WTC11 (cell line): ENCODE measurements at regions not wholly inside any gene's neighbourhood (a gene's known extent, or its start where the extent isn't known, plus 50 kb on each side); places are given as distances from the start of the nearest gene placed in this dataset.

Source experiments
- ATAC-seq: fragments of 200-7000 bp; cut with Tn5 transposase; 2 replicates; pipeline ENCODE4 v1.10.0; 2021; ENCODE audit warnings: mild to moderate bottlenecking, moderate library complexity
- CTCF ChIA-PET: fragments of 300-600 bp; sonication (Branson Sonifier 250); formaldehyde crosslinking; loops from one replicate; lab custom pipeline; 2021; ENCODE audit warnings: antibody characterized with exemption; lab: Charles Lee
- POLR2A ChIA-PET: fragments of 350-600 bp; sonication (Branson Sonifier 250); formaldehyde crosslinking; loops from one replicate; lab custom pipeline; 2021; ENCODE audit warnings: antibody characterized with exemption; lab: Charles Lee
- DNase-seq: peaks from one replicate; pipeline ENCODE4 v3.0.0; 2021; ENCODE audit warnings: low spot score
- H3K27ac Mint-ChIP-seq: 2 replicates; pipeline ENCODE4 v1.8.0; 2021; ENCODE audit warnings: mixed read lengths
- H3K27me3 Mint-ChIP-seq: 2 replicates; pipeline ENCODE4 v1.8.0; 2021; ENCODE audit warnings: low read depth, mild to moderate bottlenecking, moderate library complexity, mixed read lengths
- H3K36me3 Mint-ChIP-seq: 2 replicates; pipeline ENCODE4 v1.8.0; 2021; ENCODE audit warnings: mixed read lengths
- H3K4me1 Mint-ChIP-seq: 2 replicates; pipeline ENCODE4 v1.8.0; 2022; ENCODE audit warnings: mixed read lengths
- H3K4me3 Mint-ChIP-seq: 2 replicates; pipeline ENCODE4 v1.8.0; 2021; ENCODE audit warnings: mild to moderate bottlenecking, moderate library complexity, mixed read lengths
- H3K9me3 Mint-ChIP-seq: 2 replicates; pipeline ENCODE4 v1.8.0; 2021; ENCODE audit warnings: mixed read lengths
- CBFB ChIP-seq: sonication (generic); formaldehyde crosslinking; IDR thresholded peaks from 2 replicates; pipeline ENCODE4 v1.8.1; 2022; ENCODE audit warnings: mild to moderate bottlenecking, low read depth, missing genetic modification reagents
- CDX4 ChIP-seq: fragments of 250-450 bp; sonication (Bioruptor Pico); IDR thresholded peaks from 2 replicates; pipeline ENCODE4 v1.9.0; 2021; ENCODE audit warnings: moderate library complexity, mild to moderate bottlenecking, inconsistent platforms, borderline replicate concordance
- E2F1 ChIP-seq: sonication (generic); formaldehyde crosslinking; IDR thresholded peaks from 2 replicates; pipeline ENCODE4 v1.8.0; 2022; ENCODE audit warnings: mild to moderate bottlenecking, missing genetic modification reagents
- E2F5 ChIP-seq: sonication (generic); formaldehyde crosslinking; IDR thresholded peaks from 2 replicates; pipeline ENCODE4 v1.8.1; 2022; ENCODE audit warnings: mild to moderate bottlenecking, moderate library complexity, missing genetic modification reagents
- FOXK1 ChIP-seq: sonication (generic); formaldehyde crosslinking; IDR thresholded peaks from 2 replicates; pipeline ENCODE4 v1.8.0; 2022; ENCODE audit warnings: mild to moderate bottlenecking, moderate library complexity, missing genetic modification reagents
- HMGA2 ChIP-seq: fragments of 250-450 bp; sonication (Bioruptor Pico); IDR thresholded peaks from 2 replicates; pipeline ENCODE4 v1.4.0; 2021; ENCODE audit warnings: mild to moderate bottlenecking, moderate library complexity
- JUN ChIP-seq: sonication (generic); formaldehyde crosslinking; IDR thresholded peaks from 2 replicates; pipeline ENCODE4 v1.8.0; 2023; ENCODE audit warnings: mild to moderate bottlenecking, missing genetic modification reagents
- KAT7 ChIP-seq: sonication (generic); formaldehyde crosslinking; IDR thresholded peaks from 2 replicates; pipeline ENCODE4 v1.8.1; 2023; ENCODE audit warnings: missing genetic modification reagents, mild to moderate bottlenecking, borderline replicate concordance
- NFE2L1 ChIP-seq: sonication (generic); formaldehyde crosslinking; IDR thresholded peaks from 2 replicates; pipeline ENCODE4 v1.8.1; 2023; ENCODE audit warnings: missing genetic modification reagents
- TEAD1 ChIP-seq: sonication (generic); formaldehyde crosslinking; IDR thresholded peaks from 2 replicates; pipeline ENCODE4 v1.8.0; 2022; ENCODE audit warnings: mild to moderate bottlenecking, missing genetic modification reagents
- TEAD4 ChIP-seq: sonication (generic); formaldehyde crosslinking; IDR thresholded peaks from 2 replicates; pipeline ENCODE4 v1.8.0; 2022; ENCODE audit warnings: mild to moderate bottlenecking, missing genetic modification reagents
- TP53 ChIP-seq: sonication (generic); formaldehyde crosslinking; IDR thresholded peaks from 2 replicates; pipeline ENCODE4 v1.8.1; 2023; ENCODE audit warnings: mild to moderate bottlenecking, missing genetic modification reagents
- ZBTB21 ChIP-seq: sonication (generic); formaldehyde crosslinking; IDR thresholded peaks from 2 replicates; pipeline ENCODE4 v1.8.1; 2023; ENCODE audit warnings: mild to moderate bottlenecking, missing genetic modification reagents, borderline replicate concordance
- ZNF423 ChIP-seq: fragments of 250-450 bp; sonication (Bioruptor Pico); IDR thresholded peaks from 2 replicates; pipeline ENCODE4 v2.1.2; 2022; ENCODE audit warnings: mild to moderate bottlenecking, moderate library complexity
- ZNF532 ChIP-seq: fragments of 250-450 bp; sonication (Bioruptor Pico); IDR thresholded peaks from 2 replicates; pipeline ENCODE4 v1.9.0; 2021; ENCODE audit warnings: mild to moderate bottlenecking, borderline replicate concordance
- TF ChIP-seq, protein P1 (sequence below): fragments of 200-600 bp; IDR thresholded peaks from 2 replicates; pipeline ENCODE4 v1.8.0; 2022; ENCODE audit warnings: antibody characterized with exemption
- TF ChIP-seq, protein P2 (sequence below): sonication (generic); formaldehyde crosslinking; IDR thresholded peaks from 2 replicates; pipeline ENCODE4 v1.8.1; 2022; ENCODE audit warnings: low read depth, mild to moderate bottlenecking, moderate library complexity, missing genetic modification reagents, borderline replicate concordance

DNA sequence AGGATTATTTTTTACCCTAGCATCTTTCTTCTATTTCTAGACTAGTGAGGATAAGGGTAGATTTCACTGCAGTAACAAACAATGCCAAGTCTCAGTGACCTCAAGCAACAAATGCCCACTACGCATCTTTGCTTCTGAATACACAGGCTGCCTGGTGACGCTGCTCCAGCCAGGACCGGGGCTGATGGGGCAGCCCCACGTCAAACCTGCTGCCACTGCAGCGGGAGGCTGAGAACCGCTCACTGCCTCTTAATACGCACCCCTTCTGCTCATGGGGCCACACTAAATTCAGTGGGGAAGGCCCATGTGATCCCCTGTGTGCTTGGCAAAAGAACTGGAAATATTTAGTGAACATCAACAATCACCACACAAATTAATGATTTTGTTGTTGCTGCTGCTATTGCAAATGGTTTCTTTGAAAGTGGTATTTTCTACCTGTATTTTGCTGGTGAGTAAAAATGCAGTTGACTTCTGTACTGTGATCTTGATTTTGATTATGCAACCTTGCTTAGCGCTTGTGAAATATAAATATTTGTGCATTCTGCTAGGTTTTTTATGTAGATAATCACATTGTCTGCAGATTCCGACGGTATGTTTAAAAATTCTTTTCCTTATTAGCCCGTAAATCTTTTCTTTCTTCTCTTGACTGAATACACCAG, 139.5 kb upstream of the SPACA7 start:
- no peak for TF ChIP-seq CBFB (CRISPR knock-in tag)
- no peak for TF ChIP-seq TEAD1 (CRISPR knock-in tag)
- DNase-seq (no peak), ATAC-seq (no peak)
- Mint-ChIP-seq H3K27ac (no peak overlapping the region), H3K4me3 (no peak overlapping the region), H3K36me3 (peaks cover 13% of the 10 kb centered on the region), H3K4me1 (no peaks in the 10 kb centered on the region), H3K27me3 (peaks cover 7% of the 10 kb centered on the region), H3K9me3 (peaks cover 27% of the 10 kb centered on the region)
- POLR2A ChIA-PET, result no interaction called here
- CTCF ChIA-PET, result no interaction called here

DNA sequence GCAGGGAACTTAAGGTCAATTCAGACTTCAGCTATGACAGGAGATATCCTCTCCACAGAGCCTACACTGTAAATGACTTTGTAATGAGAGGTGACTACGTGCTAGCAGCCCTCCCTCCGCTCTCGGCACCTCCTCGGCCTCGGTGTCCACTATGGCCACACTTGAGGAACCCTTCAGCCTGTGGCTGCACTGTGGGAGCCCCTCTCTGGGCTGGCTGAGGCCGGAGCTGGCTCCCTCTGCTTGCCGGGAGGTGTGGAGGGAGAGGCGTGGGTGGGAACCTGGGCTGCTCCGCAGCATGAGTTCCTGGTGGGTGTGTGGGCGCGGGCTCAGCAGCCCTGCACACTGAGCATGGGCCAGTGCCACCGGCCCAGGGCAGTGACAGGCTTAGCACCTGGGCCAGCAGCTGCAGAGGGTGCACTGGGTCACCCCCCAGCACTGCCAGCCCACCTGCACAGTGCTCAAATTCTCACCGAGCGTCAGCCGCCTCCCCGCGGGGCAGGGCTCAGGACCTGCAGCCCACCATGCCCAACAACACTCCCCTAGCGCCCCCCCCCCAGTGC, 137.6 kb upstream of the SPACA7 start:
- peaks cover 27% of the 10 kb centered on the region for H3K9me3 Mint-ChIP-seq
- POLR2A ChIA-PET, result interaction anchor here (0.6 kb wide), 1 partner anchor 618 kb away, joined by 3 read pairs; no protein-coding TSS in a partner anchor
- H3K27me3 Mint-ChIP-seq, result peaks cover 7% of the 10 kb centered on the region
- no peak for DNase-seq
- CTCF ChIA-PET, result no interaction called here
- no peak overlapping the region for H3K4me3 Mint-ChIP-seq
- no peak for TF ChIP-seq KAT7 (CRISPR knock-in tag)
- no peak for TF ChIP-seq HMGA2 (CRISPR knock-in tag)
- TF ChIP-seq, protein P1, sequence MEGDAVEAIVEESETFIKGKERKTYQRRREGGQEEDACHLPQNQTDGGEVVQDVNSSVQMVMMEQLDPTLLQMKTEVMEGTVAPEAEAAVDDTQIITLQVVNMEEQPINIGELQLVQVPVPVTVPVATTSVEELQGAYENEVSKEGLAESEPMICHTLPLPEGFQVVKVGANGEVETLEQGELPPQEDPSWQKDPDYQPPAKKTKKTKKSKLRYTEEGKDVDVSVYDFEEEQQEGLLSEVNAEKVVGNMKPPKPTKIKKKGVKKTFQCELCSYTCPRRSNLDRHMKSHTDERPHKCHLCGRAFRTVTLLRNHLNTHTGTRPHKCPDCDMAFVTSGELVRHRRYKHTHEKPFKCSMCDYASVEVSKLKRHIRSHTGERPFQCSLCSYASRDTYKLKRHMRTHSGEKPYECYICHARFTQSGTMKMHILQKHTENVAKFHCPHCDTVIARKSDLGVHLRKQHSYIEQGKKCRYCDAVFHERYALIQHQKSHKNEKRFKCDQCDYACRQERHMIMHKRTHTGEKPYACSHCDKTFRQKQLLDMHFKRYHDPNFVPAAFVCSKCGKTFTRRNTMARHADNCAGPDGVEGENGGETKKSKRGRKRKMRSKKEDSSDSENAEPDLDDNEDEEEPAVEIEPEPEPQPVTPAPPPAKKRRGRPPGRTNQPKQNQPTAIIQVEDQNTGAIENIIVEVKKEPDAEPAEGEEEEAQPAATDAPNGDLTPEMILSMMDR, result no peak
- no peak for TF ChIP-seq ZNF532
- no peak for TF ChIP-seq TEAD4
- no peak for TF ChIP-seq NFE2L1 (CRISPR knock-in tag)
- peaks cover 13% of the 10 kb centered on the region for H3K36me3 Mint-ChIP-seq
- no peak overlapping the region for H3K27ac Mint-ChIP-seq
- no peak for ATAC-seq
- H3K4me1 Mint-ChIP-seq, result no peaks in the 10 kb centered on the region; the same call in 1 of the 2 replicates

GRCh38 chr13:112240076-112240475, 136.1 kb upstream of the SPACA7 start:
- H3K36me3 Mint-ChIP-seq, result peaks cover 13% of the 10 kb centered on the region
- peaks cover 7% of the 10 kb centered on the region for H3K27me3 Mint-ChIP-seq
- H3K9me3 Mint-ChIP-seq, result peaks cover 27% of the 10 kb centered on the region
- H3K4me1 Mint-ChIP-seq, result peaks cover 10% of the 10 kb centered on the region
- no peak overlapping the region for H3K4me3 Mint-ChIP-seq
- ATAC-seq (no peak), DNase-seq (no peak)
- ChIA-PET CTCF (interaction anchor here (0.8 kb wide), 1 partner anchor 204 kb away, joined by 3 read pairs; no protein-coding TSS in a partner anchor), POLR2A (no interaction called here)
- TF ChIP-seq ZNF423 (CRISPR knock-in tag), result no peak
- no peak overlapping the region for H3K27ac Mint-ChIP-seq

DNA sequence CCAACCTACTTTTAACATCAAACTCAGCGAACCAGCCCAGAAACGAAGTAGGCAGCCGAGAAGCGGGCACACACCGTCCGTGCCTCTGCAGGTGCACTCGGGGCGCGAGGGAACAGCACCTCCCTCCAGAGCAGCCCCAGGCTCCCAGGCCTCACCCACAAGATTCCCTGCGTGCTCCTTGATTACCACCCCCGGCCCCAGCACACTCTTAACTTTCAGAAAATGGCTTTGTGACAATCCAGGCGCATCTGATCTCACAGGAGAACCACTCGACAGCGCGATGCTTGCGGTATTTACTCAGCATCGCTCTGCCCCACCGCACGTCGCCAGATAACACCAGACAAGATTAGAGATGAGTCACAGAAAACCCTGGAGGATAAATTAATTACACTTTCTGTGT, 134.9 kb upstream of the SPACA7 start:
- POLR2A ChIA-PET, result no interaction called here
- no peak for TF ChIP-seq E2F1 (CRISPR knock-in tag)
- no peak for TF ChIP-seq CDX4 (CRISPR knock-in tag)
- TF ChIP-seq ZBTB21 (CRISPR knock-in tag), result no peak
- TF ChIP-seq, protein P2, sequence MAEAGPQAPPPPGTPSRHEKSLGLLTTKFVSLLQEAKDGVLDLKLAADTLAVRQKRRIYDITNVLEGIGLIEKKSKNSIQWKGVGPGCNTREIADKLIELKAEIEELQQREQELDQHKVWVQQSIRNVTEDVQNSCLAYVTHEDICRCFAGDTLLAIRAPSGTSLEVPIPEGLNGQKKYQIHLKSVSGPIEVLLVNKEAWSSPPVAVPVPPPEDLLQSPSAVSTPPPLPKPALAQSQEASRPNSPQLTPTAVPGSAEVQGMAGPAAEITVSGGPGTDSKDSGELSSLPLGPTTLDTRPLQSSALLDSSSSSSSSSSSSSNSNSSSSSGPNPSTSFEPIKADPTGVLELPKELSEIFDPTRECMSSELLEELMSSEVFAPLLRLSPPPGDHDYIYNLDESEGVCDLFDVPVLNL (CRISPR knock-in tag), result no peak
- no peak for TF ChIP-seq JUN (CRISPR knock-in tag)
- no peak for TF ChIP-seq FOXK1
- no peak for TF ChIP-seq TP53
- TF ChIP-seq E2F5, result no peak

More for the DNA sequence above, 134.9 kb upstream of the SPACA7 start:
- Mint-ChIP-seq H3K36me3 (peaks cover 13% of the 10 kb centered on the region), H3K4me3 (no peak overlapping the region), H3K9me3 (peaks cover 27% of the 10 kb centered on the region), H3K4me1 (peaks cover 10% of the 10 kb centered on the region), H3K27ac (no peak overlapping the region), H3K27me3 (peaks cover 7% of the 10 kb centered on the region; the same call in 1 of the 2 replicates)
- CTCF ChIA-PET, result no interaction called here
- DNase-seq, result no peak
- ATAC-seq, result no peak
